H1 (cell line): ENCODE measurements at regions not wholly inside any gene's neighbourhood (a gene's known extent, or its start where the extent isn't known, plus 50 kb on each side); places are given as distances from the start of the nearest gene placed in this dataset.

Experiments used
- CTCF ChIA-PET: fragments of 300-600 bp; sonication (Branson Sonifier 250); formaldehyde crosslinking; loops from one replicate; lab custom pipeline; 2021; ENCODE audit not compliant: partially characterized antibody; lab: Charles Lee
- POLR2A ChIA-PET: fragments of 300-600 bp; sonication (Branson Sonifier 250); formaldehyde crosslinking; loops from one replicate; lab custom pipeline; 2021; ENCODE audit warnings: inconsistent platforms; ENCODE audit not compliant: partially characterized antibody; lab: Charles Lee
- DNase-seq, 2 experiments: peaks; one replicate each; pipeline versions ENCODE4 v3.0.0 to v3.0.0-alpha.2; 2010 to 2022; ENCODE audit warnings: low spot score in 2 of 2, low read depth in 1 of 2, mixed read lengths in 1 of 2
- FAIRE-seq: peaks from 2 replicates; lab custom pipeline; 2011; peaks lifted over from hg19 to GRCh38; lab: Jason Lieb, UNC
- H2AFZ ChIP-seq: 2 replicates; pipeline ENCODE4 v1.8.1; 2012; ENCODE audit warnings: low read length, inconsistent platforms
- H2AK5ac ChIP-seq: 2 replicates; pipeline ENCODE4 v1.6.1; 2013; ENCODE audit warnings: low read depth, low read length
- H2BK120ac ChIP-seq: replicated peaks from 2 replicates; pipeline ENCODE3; 2013; ENCODE audit warnings: low read depth, low read length, inconsistent platforms
- H2BK12ac ChIP-seq: 2 replicates; pipeline ENCODE4 v1.6.1; 2013; ENCODE audit warnings: low read depth, low read length
- H2BK15ac ChIP-seq: 2 replicates; pipeline ENCODE4 v1.6.1; 2013; ENCODE audit warnings: low read length
- H2BK20ac ChIP-seq: 2 replicates; pipeline ENCODE4 v1.6.1; 2013; ENCODE audit warnings: low read length
- H2BK5ac ChIP-seq: 2 replicates; pipeline ENCODE4 v1.6.1; 2013; ENCODE audit warnings: low read depth, low read length
- H3K14ac ChIP-seq: 2 replicates; pipeline ENCODE4 v1.6.1; 2013; ENCODE audit warnings: inconsistent platforms; ENCODE audit not compliant: insufficient read length
- H3K18ac ChIP-seq: 2 replicates; pipeline ENCODE4 v1.6.1; 2013; ENCODE audit warnings: low read length; ENCODE audit errors: extremely low read depth
- H3K23ac ChIP-seq: 2 replicates; pipeline ENCODE4 v1.6.1; 2013; ENCODE audit warnings: inconsistent platforms; ENCODE audit not compliant: insufficient read length
- H3K23me2 ChIP-seq: 2 replicates; pipeline ENCODE4 v1.6.1; 2013; ENCODE audit warnings: low read depth, low read length
- H3K27ac ChIP-seq: 2 replicates; pipeline ENCODE4 v1.6.1; 2011; ENCODE audit warnings: low read depth, low read length, inconsistent platforms
- H3K27me3 ChIP-seq, 4 experiments: replicated peaks in 1 of 4; 1 replicate in 1 of 4; 2 replicates in 3 of 4; pipeline versions ENCODE4 v1.6.1 to v1.8.1; 2011 to 2013; ENCODE audit warnings: low read length in 3 of 4, mild to moderate bottlenecking in 3 of 4, inconsistent platforms in 2 of 4, mixed read lengths in 2 of 4, moderate library complexity in 1 of 4; ENCODE audit not compliant: control insufficient read depth in 3 of 4, insufficient read depth in 3 of 4; ENCODE audit errors: extremely low read depth in 1 of 4
- H3K36me3 ChIP-seq, 4 experiments: 2 replicates each; pipeline versions ENCODE4 v1.6.1 to v1.8.1; 2011 to 2013; ENCODE audit warnings: mild to moderate bottlenecking in 4 of 4, low read length in 3 of 4, moderate library complexity in 2 of 4, control low read depth in 1 of 4, inconsistent platforms in 1 of 4; ENCODE audit not compliant: insufficient read depth in 4 of 4, control insufficient read depth in 2 of 4
- H3K4ac ChIP-seq: replicated peaks from 2 replicates; pipeline ENCODE3; 2013; ENCODE audit warnings: low read length, low read depth, mixed read lengths, inconsistent platforms; ENCODE audit not compliant: insufficient read length
- H3K4me1 ChIP-seq, 4 experiments: replicated peaks in 1 of 4; 1 replicate in 1 of 4; 2 replicates in 3 of 4; pipeline versions ENCODE4 v1.6.1 to v1.8.1; 2011 to 2013; ENCODE audit warnings: low read length in 3 of 4, inconsistent platforms in 2 of 4, mixed read lengths in 1 of 4; ENCODE audit not compliant: insufficient read depth in 4 of 4, control insufficient read depth in 3 of 4
- H3K4me2 ChIP-seq, 2 experiments: 2 replicates each; pipeline versions ENCODE4 v1.6.1 to v1.8.1; 2011 to 2013; ENCODE audit warnings: low read depth in 2 of 2, low read length in 2 of 2, control low read depth in 1 of 2, inconsistent platforms in 1 of 2, mild to moderate bottlenecking in 1 of 2; ENCODE audit not compliant: insufficient read depth in 1 of 2
- H3K4me3 ChIP-seq, 4 experiments: fragments of 200-600, 300-600 bp in 1 of 4; sonication (generic), shearing (Covaris generic), sonication (Bioruptor Twin) in 1 of 4; 2 replicates each; pipeline versions ENCODE4 v1.5.1 to v1.8.1; 2011 to 2016; ENCODE audit warnings: low read length in 4 of 4, low read depth in 3 of 4, control low read depth in 2 of 4, inconsistent platforms in 2 of 4, mild to moderate bottlenecking in 2 of 4, mixed read lengths in 1 of 4, moderate library complexity in 1 of 4; ENCODE audit not compliant: insufficient read depth in 2 of 4; ENCODE audit errors: extremely low read depth in 1 of 4
- H3K56ac ChIP-seq: replicated peaks from 2 replicates; pipeline ENCODE3; 2013; ENCODE audit warnings: low read depth, mild to moderate bottlenecking, mixed read lengths, low read length, inconsistent platforms; ENCODE audit not compliant: insufficient read length
- H3K79me1 ChIP-seq: 2 replicates; pipeline ENCODE4 v1.6.1; 2013; ENCODE audit warnings: low read depth, low read length, control low read depth
- H3K79me2 ChIP-seq, 2 experiments: 2 replicates each; pipeline versions ENCODE4 v1.6.1 to v1.8.1; 2012 to 2013; ENCODE audit warnings: low read length in 2 of 2, mild to moderate bottlenecking in 2 of 2, inconsistent platforms in 1 of 2; ENCODE audit not compliant: insufficient read depth in 2 of 2, control insufficient read depth in 1 of 2
- H3K9ac ChIP-seq, 4 experiments: replicated peaks in 1 of 4; 1 replicate in 1 of 4; 2 replicates in 3 of 4; pipeline versions ENCODE4 v1.6.1 to v1.8.1; 2011 to 2013; ENCODE audit warnings: low read depth in 3 of 4, low read length in 3 of 4, control low read depth in 2 of 4, mild to moderate bottlenecking in 2 of 4, moderate library complexity in 2 of 4, inconsistent platforms in 1 of 4; ENCODE audit errors: extremely low read depth in 1 of 4
- H3K9me3 ChIP-seq, 2 experiments: 2 replicates each; pipeline versions ENCODE4 v1.6.1 to v1.8.1; 2012 to 2013; ENCODE audit warnings: mild to moderate bottlenecking in 2 of 2, moderate library complexity in 2 of 2, control low read depth in 1 of 2, inconsistent platforms in 1 of 2, low read depth in 1 of 2, low read length in 1 of 2, mixed read lengths in 1 of 2; ENCODE audit not compliant: insufficient read depth in 2 of 2
- H4K20me1 ChIP-seq, 2 experiments: replicated peaks in 1 of 2; 2 replicates each; pipeline versions ENCODE3 to v1.8.1; 2011 to 2013; ENCODE audit warnings: inconsistent platforms in 2 of 2, low read length in 2 of 2, mild to moderate bottlenecking in 1 of 2; ENCODE audit not compliant: insufficient read depth in 2 of 2, control insufficient read depth in 1 of 2
- H4K5ac ChIP-seq: 2 replicates; pipeline ENCODE4 v1.6.1; 2013; ENCODE audit warnings: low read length, low read depth, mixed read lengths, inconsistent platforms; ENCODE audit not compliant: insufficient read length
- H4K8ac ChIP-seq: 2 replicates; pipeline ENCODE4 v1.8.0; 2013; ENCODE audit warnings: mild to moderate bottlenecking, moderate library complexity, low read length, inconsistent platforms; ENCODE audit not compliant: insufficient read depth; ENCODE audit errors: extremely low read depth
- H4K91ac ChIP-seq: replicated peaks from 2 replicates; pipeline ENCODE3; 2013; ENCODE audit warnings: low read length, mixed read lengths, inconsistent platforms; ENCODE audit not compliant: insufficient read length
- ASH2L ChIP-seq: fragments of 200-600, 300-600 bp; sonication (generic); IDR thresholded peaks from one replicate; pipeline ENCODE4 v1.7.1; 2017; ENCODE audit warnings: low read length
- NRF1 ChIP-seq: IDR thresholded peaks from 2 replicates; pipeline ENCODE4 v1.6.1; 2011; ENCODE audit warnings: mild to moderate bottlenecking, low read depth, low read length, improper control_type of control experiment
- RAD21 ChIP-seq, 2 experiments: IDR thresholded peaks in 1 of 2; conservative IDR thresholded peaks in 1 of 2; 2 replicates each; pipeline ENCODE4 v1.6.1; 2011; ENCODE audit warnings: low read depth in 2 of 2, low read length in 2 of 2, improper control_type of control experiment in 1 of 2, inconsistent platforms in 1 of 2, mild to moderate bottlenecking in 1 of 2, moderate library complexity in 1 of 2
- WGBS, 2 experiments: shearing (Covaris generic) in 1 of 2; methylation state at CpG; one replicate each; pipeline versions ENCODE4 v1.1.6 to v1.1.7; 2013 to 2015; ENCODE audit warnings: low lambda C conversion rate in 2 of 2, mixed read lengths in 2 of 2, inconsistent platforms in 1 of 2, low coverage in 1 of 2, missing lambda C conversion rate in 1 of 2; ENCODE audit not compliant: insufficient replicate concordance in 2 of 2, insufficient coverage in 1 of 2, insufficient read length in 1 of 2; ENCODE audit errors: extremely low coverage in 1 of 2, missing lambda C conversion rate in 1 of 2; 5-methylcytosine and 5-hydroxymethylcytosine counted together

DNA sequence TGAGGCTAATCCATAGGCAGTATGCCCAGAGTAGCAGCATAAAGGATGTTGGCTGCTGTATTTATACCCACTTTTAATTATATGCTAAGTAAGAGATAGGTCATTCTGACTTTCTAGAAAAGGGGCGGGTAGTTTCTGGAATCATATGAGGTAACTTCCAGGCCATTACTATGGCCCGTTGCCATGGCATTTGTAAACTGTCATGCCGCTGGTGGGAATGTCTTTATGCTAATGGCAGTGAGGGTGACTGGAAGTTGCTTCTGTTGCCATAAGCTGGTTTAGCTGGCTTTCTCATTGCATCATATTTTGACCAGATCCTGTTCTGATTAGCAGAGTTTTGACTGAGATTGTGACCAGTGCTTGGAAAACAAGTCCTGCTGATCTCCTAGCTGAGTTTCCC lies 929.6 kb upstream of the CDH8 start:
- H2BK20ac ChIP-seq, result no peak overlapping the region
- no peak overlapping the region for H2AFZ ChIP-seq
- H3K79me2 ChIP-seq, result no peaks in the 10 kb centered on the region
- H3K23me2 ChIP-seq, result no peaks in the 10 kb centered on the region
- H3K4ac ChIP-seq, result no peak overlapping the region
- H4K20me1 ChIP-seq, result no peaks in the 10 kb centered on the region
- WGBS, 2 experiments, result 80% methylated on average over 3 of the region's 3 CpGs; no CpG with 5 or more reads in 1 of the 2 experiments
- no peaks in the 10 kb centered on the region for H3K79me1 ChIP-seq
- no peak overlapping the region for H4K5ac ChIP-seq
- H3K36me3 ChIP-seq, result no peaks in the 10 kb centered on the region
- no peak overlapping the region for H3K56ac ChIP-seq
- H3K27ac ChIP-seq, result no peak overlapping the region
- FAIRE-seq (no peak), DNase-seq (no peak)
- ChIA-PET CTCF (no interaction called here), POLR2A (no interaction called here)
- no peaks in the 10 kb centered on the region for H3K27me3 ChIP-seq
- no peak overlapping the region for H3K9ac ChIP-seq
- H3K4me3 ChIP-seq, result no peak overlapping the region
- H2BK5ac ChIP-seq, result no peak overlapping the region
- H4K91ac ChIP-seq, result no peak overlapping the region
- no peak overlapping the region for H3K23ac ChIP-seq
- no peak overlapping the region for H3K18ac ChIP-seq
- no peak overlapping the region for H3K4me2 ChIP-seq
- H3K4me1 ChIP-seq, result no peaks in the 10 kb centered on the region
- H3K14ac ChIP-seq, result no peak overlapping the region
- no peak overlapping the region for H4K8ac ChIP-seq
- peaks cover 0 to 5% of the 10 kb centered on the region in 2 experiments; a peak in 1 of 4 replicates for H3K9me3 ChIP-seq
- H2BK15ac ChIP-seq, result no peak overlapping the region
- peak overlapping the region; percentile 27; the same call in 1 of the 2 replicates for H2AK5ac ChIP-seq
- H2BK120ac ChIP-seq, result no peak overlapping the region
- H2BK12ac ChIP-seq, result no peak overlapping the region
- TF ChIP-seq NRF1 (no peak), RAD21 (IDR thresholded peaks at IDR 0.05 in 1 of 2, conservative IDR thresholded peaks at IDR 0.05 in 1 of 2; ENCODE audit: low read depth in 2 of 2, low read length in 2 of 2) (no peak), ASH2L (no peak)
